ENCODE measurements at regions not wholly inside any gene's neighbourhood (a gene's known extent, or its start where the extent isn't known, plus 50 kb on each side); places are given as distances from the start of the nearest gene placed in this dataset.

DNA sequence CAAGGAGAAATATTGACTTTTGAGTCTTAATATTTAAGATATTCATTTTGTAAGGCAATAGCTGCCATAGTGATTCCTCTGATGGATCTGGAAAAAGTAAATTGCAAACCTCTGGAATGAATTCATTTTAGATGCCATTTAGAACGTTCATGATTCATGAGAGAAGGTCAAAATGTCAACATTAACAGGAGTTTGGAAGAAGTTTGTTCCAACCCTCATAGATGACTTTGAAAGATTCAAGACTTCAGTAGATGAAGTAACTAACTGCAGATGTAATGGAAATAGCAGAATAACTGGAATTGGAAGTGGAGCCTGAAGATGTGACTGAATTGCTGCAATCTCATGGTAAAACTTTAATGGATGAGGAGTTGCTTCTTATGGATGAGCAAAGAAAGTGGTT, 100.9 kb upstream of the CCN2 start:
- Histone ChIP-seq H3K36me3 (no peaks in the 10 kb centered on the region), H3K27me3 (no peaks in the 10 kb centered on the region), H3K27ac (no peak overlapping the region), H3K4me3 (no peak overlapping the region), H3K9me3 (no peaks in the 10 kb centered on the region), H3K4me1 (no peaks in the 10 kb centered on the region)
- intact Hi-C loops (cut with DNase I) = no loop called here
- no peak for DNase-seq (ENCODE audit: extremely low spot score in 2 of 2)
- TF ChIP-seq POLR2A (IDR thresholded peaks at IDR 0.05) = no peak
- TF ChIP-seq POLR2AphosphoS5 (IDR thresholded peaks at IDR 0.05; ENCODE audit: insufficient read depth in 1 of 2, low read depth in 1 of 2) = no peak
- TF ChIP-seq, protein P1, sequence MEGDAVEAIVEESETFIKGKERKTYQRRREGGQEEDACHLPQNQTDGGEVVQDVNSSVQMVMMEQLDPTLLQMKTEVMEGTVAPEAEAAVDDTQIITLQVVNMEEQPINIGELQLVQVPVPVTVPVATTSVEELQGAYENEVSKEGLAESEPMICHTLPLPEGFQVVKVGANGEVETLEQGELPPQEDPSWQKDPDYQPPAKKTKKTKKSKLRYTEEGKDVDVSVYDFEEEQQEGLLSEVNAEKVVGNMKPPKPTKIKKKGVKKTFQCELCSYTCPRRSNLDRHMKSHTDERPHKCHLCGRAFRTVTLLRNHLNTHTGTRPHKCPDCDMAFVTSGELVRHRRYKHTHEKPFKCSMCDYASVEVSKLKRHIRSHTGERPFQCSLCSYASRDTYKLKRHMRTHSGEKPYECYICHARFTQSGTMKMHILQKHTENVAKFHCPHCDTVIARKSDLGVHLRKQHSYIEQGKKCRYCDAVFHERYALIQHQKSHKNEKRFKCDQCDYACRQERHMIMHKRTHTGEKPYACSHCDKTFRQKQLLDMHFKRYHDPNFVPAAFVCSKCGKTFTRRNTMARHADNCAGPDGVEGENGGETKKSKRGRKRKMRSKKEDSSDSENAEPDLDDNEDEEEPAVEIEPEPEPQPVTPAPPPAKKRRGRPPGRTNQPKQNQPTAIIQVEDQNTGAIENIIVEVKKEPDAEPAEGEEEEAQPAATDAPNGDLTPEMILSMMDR (IDR thresholded peaks at IDR 0.05) = no peak

DNA sequence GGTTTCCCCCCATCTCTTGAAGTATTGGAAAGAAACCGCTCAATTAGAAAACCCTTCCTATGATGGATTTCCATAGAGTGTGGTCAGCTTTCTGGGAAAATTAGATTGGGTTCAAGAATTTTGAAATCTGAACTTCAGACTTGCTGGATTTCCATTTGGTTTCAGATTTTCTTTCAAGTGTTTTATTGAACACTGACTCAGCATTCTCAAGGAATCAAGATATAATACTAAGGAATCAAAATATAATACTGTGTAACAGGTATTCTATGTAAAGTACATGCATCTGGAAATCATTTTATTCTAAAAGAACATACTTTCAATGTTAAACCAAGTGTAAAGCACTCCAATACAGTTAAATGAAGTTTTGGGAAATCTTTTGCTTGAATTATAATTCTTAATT, 94.7 kb upstream of the CCN2 start:
- Histone ChIP-seq H3K27me3 (no peaks in the 10 kb centered on the region), H3K9me3 (no peaks in the 10 kb centered on the region), H3K4me1 (no peaks in the 10 kb centered on the region), H3K36me3 (no peaks in the 10 kb centered on the region), H3K27ac (no peak overlapping the region), H3K4me3 (no peak overlapping the region)
- intact Hi-C loops (cut with DNase I) = no loop called here
- no peak for DNase-seq (ENCODE audit: extremely low spot score in 2 of 2)
- TF ChIP-seq POLR2A (IDR thresholded peaks at IDR 0.05) (no peak), POLR2AphosphoS5 (IDR thresholded peaks at IDR 0.05; ENCODE audit: insufficient read depth in 1 of 2, low read depth in 1 of 2) (no peak)
- TF ChIP-seq, protein P1 (IDR thresholded peaks at IDR 0.05) = no peak

DNA sequence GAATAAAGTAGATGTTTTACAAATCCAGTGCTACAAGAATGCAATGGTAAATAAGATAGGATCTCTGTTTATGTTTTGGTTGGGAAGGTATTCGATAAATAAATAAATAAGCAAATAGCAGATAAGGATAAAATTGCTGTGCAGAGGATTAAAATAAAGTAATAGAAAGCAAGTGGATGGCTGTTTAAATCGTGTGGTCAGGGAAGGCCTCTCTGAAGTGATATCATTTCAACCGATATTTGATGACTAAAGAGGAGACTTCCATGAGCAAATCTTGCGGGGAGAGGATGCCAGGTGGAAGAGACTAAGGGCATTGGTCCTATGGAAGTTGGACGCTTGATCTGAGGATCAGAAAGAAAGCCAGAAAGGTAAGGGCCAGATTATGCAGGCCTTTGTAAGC, 92.0 kb upstream of the CCN2 start:
- TF ChIP-seq, protein P1 (IDR thresholded peaks at IDR 0.05) = no peak
- TF ChIP-seq POLR2AphosphoS5 (IDR thresholded peaks at IDR 0.05; ENCODE audit: insufficient read depth in 1 of 2, low read depth in 1 of 2) = no peak
- no peak for TF ChIP-seq POLR2A (IDR thresholded peaks at IDR 0.05)
- no peaks in the 10 kb centered on the region for H3K4me1 ChIP-seq
- no peaks in the 10 kb centered on the region for H3K27me3 ChIP-seq
- no peak overlapping the region for H3K27ac ChIP-seq
- H3K4me3 ChIP-seq = no peak overlapping the region
- intact Hi-C loops (cut with DNase I) = no loop called here
- no peak for DNase-seq (ENCODE audit: extremely low spot score in 2 of 2)
- no peaks in the 10 kb centered on the region for H3K9me3 ChIP-seq
- no peaks in the 10 kb centered on the region for H3K36me3 ChIP-seq

DNA sequence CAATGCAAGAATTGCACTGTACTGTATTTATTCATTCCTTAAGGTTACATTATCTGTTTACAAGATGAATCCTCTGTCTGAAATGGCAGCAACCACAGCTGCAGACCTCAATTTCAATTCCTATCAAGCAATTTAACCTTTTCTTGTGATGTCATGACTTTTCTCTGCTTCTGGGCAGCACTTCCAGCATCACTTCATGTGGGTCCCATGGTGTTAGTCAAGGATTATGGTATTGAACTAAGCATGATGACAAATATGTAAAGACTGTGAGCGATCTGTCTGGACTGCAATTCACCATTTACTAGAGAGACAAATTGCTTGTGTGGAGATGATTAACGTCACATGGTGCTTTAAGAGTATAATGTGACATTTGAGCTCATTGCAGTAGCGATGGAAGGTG, 90.5 kb upstream of the CCN2 start:
- no peak for DNase-seq (ENCODE audit: extremely low spot score in 2 of 2)
- no peaks in the 10 kb centered on the region for H3K27me3 ChIP-seq
- H3K9me3 ChIP-seq = no peaks in the 10 kb centered on the region
- intact Hi-C loops (cut with DNase I) = no loop called here
- no peak overlapping the region for H3K27ac ChIP-seq
- no peaks in the 10 kb centered on the region for H3K4me1 ChIP-seq
- no peak overlapping the region for H3K4me3 ChIP-seq
- TF ChIP-seq, protein P1 (IDR thresholded peaks at IDR 0.05) = no peak
- TF ChIP-seq POLR2AphosphoS5 (IDR thresholded peaks at IDR 0.05; ENCODE audit: insufficient read depth in 1 of 2, low read depth in 1 of 2) (no peak), POLR2A (IDR thresholded peaks at IDR 0.05) (no peak)
- no peaks in the 10 kb centered on the region for H3K36me3 ChIP-seq

DNA sequence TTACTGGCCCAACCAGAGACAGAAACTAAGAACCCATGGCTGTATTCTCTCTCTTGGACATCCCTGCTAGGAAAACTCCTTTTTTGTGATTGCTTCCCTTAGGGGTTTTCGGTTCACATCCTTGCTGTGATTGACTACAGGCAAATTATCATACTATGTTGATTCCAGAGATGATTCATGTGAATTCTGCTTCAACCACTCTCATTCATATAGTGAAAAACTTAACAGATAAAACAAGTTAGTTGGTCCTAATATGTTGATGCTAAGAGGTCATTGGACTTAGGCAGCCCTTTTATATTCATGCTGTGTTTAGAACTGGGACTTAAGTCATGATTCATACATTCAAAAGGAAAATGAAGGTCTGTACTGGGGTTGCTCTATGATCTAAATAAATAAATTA, 76.9 kb upstream of the CCN2 start:
- no peak for TF ChIP-seq POLR2AphosphoS5 (IDR thresholded peaks at IDR 0.05; ENCODE audit: insufficient read depth in 1 of 2, low read depth in 1 of 2)
- H3K27me3 ChIP-seq = no peaks in the 10 kb centered on the region
- intact Hi-C loops (cut with DNase I) = no loop called here

DNA sequence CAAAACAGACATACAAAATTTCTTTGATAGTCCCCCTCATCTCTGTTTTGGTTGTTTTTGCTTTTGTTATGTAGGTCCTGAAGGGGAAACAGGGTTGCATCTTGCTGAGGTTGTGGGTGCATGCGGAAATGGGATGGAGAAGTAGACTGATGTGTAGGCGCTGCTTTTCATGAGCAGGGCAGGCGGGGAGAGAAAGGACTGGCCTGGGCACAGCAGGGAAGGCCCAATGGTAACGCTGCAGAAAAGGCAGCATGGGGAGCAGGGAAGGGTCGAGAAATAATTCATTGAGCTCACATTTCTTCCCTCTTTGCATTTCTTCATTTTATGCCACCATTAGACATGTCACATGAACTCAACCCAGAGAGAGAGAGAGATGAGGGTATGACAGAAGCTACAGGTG, 74.3 kb upstream of the CCN2 start:
- Histone ChIP-seq H3K9me3 (no peaks in the 10 kb centered on the region), H3K27ac (no peak overlapping the region)
- intact Hi-C loops (cut with DNase I) = no loop called here

More for the DNA sequence above, 76.9 kb upstream of the CCN2 start:
- DNase-seq (ENCODE audit: extremely low spot score in 2 of 2) = no peak
- H3K4me1 ChIP-seq = no peaks in the 10 kb centered on the region
- no peaks in the 10 kb centered on the region for H3K36me3 ChIP-seq
- no peak overlapping the region for H3K4me3 ChIP-seq
- no peaks in the 10 kb centered on the region for H3K9me3 ChIP-seq
- no peak overlapping the region for H3K27ac ChIP-seq

More for the DNA sequence above, 74.3 kb upstream of the CCN2 start:
- peaks cover 4% of the 10 kb centered on the region for H3K4me1 ChIP-seq
- no peak for DNase-seq (ENCODE audit: extremely low spot score in 2 of 2)
- H3K4me3 ChIP-seq = no peak overlapping the region
- no peaks in the 10 kb centered on the region for H3K27me3 ChIP-seq
- H3K36me3 ChIP-seq = no peaks in the 10 kb centered on the region
- TF ChIP-seq POLR2A (IDR thresholded peaks at IDR 0.05) (no peak), POLR2AphosphoS5 (IDR thresholded peaks at IDR 0.05; ENCODE audit: insufficient read depth in 1 of 2, low read depth in 1 of 2) (no peak)
- TF ChIP-seq, protein P1 (IDR thresholded peaks at IDR 0.05) = no peak

All from vagina (tissue), 2 donors.